GM19397 (cell line): ENCODE measurements at regions not wholly inside any gene's neighbourhood (a gene's known extent, or its start where the extent isn't known, plus 50 kb on each side); places are given as distances from the start of the nearest gene placed in this dataset.
"Not testable (repeated sequence)": the region's sequence is repeated elsewhere in the genome, so short reads cannot be mapped to it uniquely, and the experiment has no call there.

Source experiments
- ATAC-seq: cut with Tn5 transposase; IDR thresholded peaks from one replicate; pipeline ENCODE4 v1.9.1; 2021; ENCODE audit warnings: mild to moderate bottlenecking, moderate library complexity; ENCODE audit not compliant: unreplicated experiment

GRCh38 chr2:64908406-64908805 is 80.8 kb upstream of the SLC1A4 start:
- no peak for ATAC-seq

GRCh38 chr2:64910523-64910922 is 78.7 kb upstream of the SLC1A4 start:
- no peak for ATAC-seq

DNA sequence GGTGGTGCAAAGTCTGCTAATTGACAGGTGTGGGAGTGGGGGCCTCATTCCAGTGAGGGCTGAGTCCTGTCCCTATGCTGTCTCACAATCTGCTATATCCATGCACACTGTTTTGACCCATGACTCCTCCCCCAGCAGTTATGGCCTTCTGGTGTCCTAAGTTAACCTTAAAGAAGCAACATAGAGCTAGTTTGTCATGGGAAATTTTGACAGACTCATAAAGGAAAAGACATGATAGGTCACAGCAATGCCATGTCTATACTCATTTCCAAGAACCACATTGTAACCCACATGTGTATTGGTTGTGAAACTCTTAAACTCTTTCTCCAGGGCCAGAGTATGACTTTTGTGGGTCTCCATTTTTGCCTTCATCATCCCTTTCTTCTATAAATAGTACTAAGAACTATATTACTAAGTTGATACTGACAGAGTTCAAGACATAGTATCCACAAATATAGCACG is 78.2 kb upstream of the SLC1A4 start:
- ATAC-seq: no peak

- no peak for ATAC-seq
These were observed 75.8 kb upstream of the SLC1A4 start for GRCh38 chr2:64913357-64913869.

GRCh38 chr2:64914247-64914646 is 75.0 kb upstream of the SLC1A4 start:
- ATAC-seq: no peak

DNA sequence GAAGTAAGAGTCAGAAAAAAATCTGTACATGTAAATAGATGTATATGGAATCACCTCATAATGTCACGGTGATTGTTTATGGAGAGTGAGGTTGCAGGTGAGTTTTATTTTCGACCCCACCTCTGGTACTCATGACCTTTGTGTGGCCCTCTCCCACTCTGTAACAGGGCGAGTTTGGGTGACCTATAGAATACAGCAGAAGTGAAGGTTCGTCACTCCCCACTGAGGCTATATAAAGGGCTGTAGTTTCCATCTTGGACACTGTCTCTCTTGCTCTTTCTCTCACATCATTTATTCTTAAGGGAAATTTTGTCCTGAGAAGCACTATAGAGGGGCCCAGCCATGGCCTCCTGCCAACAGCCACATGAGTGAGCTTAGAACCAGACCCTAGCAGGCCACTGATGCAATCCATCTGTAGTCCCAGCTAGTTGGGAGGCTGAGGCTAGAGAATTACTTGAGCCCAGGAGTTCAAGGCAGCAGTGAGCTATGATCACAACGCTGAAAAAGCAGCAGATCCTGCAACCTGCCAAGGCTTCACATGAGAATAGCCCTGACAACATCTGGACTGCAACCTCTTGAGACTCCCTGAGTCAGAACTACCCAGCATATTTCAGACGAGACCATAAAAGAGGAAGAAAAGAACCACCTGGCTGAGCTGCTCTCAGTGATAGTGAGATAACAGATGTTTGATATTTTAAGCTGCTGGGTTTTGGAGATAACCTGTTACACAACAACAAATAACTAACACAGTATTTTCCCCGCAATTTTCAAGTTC is 74.3 kb upstream of the SLC1A4 start:
- ATAC-seq: peak; percentile 46

DNA sequence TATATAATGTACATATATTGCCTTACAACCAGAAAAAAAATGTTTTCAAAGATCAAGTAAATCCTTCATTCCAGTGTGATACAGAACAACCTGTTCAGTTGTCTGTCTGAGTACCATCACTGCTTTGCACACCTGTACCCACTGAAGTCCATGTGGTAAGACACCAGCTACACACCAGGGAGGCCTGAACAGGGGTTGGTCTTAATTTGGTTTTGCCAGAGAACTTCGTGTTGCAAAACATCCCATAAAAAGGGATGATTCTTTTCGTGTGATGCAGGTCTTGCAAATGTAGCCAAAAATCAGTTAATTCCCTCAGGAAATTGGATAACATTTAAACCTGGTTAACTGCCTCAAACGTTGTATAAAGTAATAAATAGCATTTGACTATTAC is 73.7 kb upstream of the SLC1A4 start:
- ATAC-seq: no peak

DNA sequence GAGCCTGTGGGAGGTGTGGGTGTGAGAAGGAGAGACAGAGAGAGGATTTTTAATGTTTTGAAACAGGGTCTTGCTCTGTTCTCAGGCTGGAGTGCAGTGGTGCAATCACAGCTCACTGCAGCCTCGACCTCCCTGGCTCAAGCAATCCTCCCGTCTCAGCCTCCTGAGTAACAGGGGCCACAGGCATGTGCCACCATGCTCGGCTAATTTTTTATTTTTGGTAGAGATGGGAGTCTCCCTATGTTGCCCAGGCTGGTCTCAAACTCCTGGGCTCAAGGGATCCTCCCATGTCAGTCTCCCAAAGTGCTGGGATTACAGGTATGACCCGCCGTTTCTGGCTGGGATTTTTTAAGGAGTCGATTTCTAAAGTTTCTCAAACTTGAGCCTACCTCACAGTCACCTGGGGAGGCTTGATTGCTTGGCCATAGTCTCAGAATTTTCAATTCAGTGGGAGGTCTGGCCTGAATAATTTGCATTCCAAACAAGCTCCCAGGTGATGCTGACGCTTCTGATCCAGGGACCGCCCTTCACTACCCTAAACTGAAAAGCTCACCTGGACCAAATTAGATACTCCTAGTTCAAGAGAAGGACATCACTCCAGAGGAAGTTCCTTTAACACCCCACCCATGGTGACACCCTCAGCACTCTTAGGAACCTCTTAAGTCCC is 70.8 kb upstream of the SLC1A4 start:
- ATAC-seq: no peak

GRCh38 chr2:64919261-64919660 is 69.9 kb upstream of the SLC1A4 start:
- ATAC-seq: no peak

GRCh38 chr2:64922482-64923384 is 66.5 kb upstream of the SLC1A4 start:
- no peak for ATAC-seq

DNA sequence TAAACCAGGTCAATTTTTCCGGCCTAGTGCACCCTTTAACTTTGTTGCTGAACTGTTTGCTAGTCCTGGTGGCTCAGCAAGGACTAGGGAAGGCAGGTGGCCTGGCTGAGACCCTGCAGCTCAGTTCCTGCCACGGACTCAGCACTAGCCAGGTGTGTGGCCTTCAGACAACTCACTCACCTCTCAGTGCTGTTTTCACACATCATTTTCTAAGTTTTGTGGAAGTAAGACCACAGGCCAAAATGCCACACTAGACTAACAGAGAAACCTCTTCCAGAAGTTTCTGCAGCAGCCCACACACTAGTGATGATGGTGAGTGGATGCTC is 65.9 kb upstream of the SLC1A4 start:
- no peak for ATAC-seq

DNA sequence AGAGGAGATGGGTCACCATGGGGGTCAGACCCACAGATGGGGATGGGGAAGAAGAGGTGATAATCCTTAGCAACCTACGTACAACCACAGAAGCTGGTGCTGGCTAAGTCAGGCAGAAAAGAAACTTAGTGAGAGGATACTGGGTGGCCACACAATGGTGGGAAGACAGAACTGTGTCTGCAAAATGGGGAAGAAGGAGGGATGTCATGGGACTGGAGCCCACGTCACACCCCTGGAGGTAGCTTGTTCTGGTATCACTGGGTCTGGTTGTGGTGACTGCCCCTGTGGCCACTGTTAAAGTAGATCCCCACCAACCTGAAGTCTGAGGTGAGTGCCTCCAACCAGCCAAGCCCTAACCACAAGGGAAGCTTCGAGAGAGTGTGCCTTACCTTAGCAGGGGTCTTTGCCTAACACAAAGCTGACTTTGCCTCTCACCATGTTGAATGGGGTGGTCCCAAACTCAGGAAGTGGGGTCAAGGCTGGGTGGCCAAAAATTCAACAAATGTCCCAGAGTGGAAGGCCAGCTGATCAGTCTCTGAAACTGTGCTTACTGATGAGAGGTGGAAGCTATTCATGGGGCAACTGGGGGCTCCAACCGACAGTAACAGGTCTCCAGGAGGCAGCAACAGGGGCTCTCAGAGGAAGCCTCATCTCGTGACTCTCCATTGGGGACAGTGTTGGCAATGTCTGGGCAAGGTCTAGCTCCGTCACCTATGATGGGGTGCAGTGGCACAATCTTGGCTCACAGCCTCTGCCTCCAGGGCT is 64.8 kb upstream of the SLC1A4 start:
- no peak for ATAC-seq

- ATAC-seq: not testable (repeated sequence)
These were observed 63.1 kb upstream of the SLC1A4 start for GRCh38 chr2:64925930-64926722.

- no peak for ATAC-seq
These were observed 60.4 kb upstream of the SLC1A4 start for GRCh38 chr2:64928813-64929212.

DNA sequence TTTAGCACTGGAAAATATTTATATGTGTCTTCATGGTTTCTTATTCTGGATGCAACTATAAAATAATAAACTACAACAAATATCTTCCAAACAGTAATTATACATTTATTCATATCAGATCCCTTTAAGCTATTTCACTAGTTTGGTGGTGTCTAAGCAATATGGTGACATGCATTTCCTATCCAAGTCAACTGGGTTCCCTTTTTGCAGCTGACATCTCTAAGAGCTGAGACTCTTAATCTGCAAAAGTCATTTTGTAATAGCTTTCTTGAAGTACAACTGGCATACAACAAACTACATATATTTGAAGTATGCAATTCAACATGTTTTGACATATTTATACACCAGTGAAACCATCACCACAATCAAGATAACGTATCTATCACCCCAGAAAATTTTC is 59.9 kb upstream of the SLC1A4 start:
- no peak for ATAC-seq

- no peak for ATAC-seq
These were observed 58.9 kb upstream of the SLC1A4 start for GRCh38 chr2:64930258-64930671.

DNA sequence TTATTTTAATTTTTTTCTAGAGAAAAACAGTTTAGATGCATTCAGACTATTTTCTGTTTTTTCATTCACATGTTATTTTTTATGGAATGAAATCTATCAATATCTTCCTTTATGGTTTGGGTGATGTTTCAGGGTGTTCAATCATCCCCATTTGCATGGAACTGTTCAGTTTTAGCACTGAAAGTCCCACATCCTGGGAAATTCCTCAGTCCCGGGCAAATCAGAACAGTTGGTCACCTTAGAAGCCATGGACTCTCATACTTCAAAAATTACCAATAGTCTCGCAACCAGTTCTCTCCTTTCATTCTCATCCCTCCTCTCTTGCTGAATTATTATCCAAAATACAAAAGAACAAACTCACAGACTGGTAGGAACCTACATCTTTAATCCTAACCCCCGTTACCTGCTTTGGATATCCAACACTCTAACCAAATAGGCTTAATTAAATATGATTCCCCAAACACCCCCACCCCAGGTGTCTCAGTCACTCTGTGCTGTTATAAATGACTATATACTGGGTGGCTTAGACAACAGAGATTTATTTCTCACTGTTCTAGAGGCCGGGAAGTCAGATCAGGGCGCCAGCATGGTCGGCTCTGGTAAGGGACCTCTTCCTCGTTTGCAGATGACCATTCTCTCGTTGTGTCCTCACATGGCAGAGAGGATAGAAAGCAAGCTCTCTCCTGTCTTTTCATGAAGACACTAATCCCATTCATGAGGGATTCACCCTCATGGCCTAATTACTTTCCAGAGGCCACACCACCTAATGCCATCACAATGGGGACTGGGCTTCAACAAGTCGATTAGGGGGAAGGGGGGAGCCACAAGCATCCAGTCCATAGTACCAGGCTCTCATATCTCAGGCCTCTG is 57.7 kb upstream of the SLC1A4 start:
- no peak for ATAC-seq

DNA sequence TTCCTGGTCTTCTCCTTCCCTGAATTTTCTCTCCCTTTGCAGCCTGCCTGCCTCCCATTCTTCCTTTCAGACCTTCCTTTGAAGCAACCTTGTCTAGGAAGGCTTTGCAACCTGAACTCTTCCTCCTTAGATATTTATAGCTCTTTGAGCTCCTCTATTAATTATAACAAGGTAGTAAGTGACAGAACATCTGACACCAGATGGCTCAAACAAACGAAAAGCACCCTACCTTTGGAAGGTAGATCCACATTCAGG is 57.2 kb upstream of the SLC1A4 start:
- no peak for ATAC-seq
